ENCODE measurements at regions not wholly inside any gene's neighbourhood (a gene's known extent, or its start where the extent isn't known, plus 50 kb on each side); places are given as distances from the start of the nearest gene placed in this dataset.

GRCh38 chr10:110410329-110411046, 87.2 kb upstream of the DUSP5 start:
- in situ Hi-C loops (cut with HindIII; ENCODE audit: low sequenced_read_pairs), result loop anchor here (5.0 kb wide), 1 partner anchor 137 kb away; no protein-coding TSS in a partner anchor

DNA sequence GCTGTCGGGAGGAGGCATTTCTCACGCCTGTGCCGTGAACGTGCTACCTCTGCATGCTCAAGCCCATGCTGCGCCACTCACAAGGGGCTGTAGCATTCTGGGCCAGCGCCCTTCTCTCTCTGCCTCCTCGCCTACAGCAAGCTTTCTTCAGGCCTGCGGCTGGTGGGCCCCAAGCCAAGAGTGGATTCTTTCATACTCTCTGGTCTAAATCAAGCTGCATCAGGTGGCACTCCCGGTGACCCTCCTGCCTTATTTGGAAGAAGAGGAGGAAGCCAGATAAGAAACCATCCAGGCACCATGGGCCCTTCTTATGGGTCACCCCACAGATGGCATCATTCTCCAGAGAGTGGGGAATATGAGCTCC, 86.7 kb upstream of the DUSP5 start:
- in situ Hi-C loops (cut with HindIII; ENCODE audit: low sequenced_read_pairs), result loop anchor here (5.0 kb wide), 1 partner anchor 136 kb away; no protein-coding TSS in a partner anchor

DNA sequence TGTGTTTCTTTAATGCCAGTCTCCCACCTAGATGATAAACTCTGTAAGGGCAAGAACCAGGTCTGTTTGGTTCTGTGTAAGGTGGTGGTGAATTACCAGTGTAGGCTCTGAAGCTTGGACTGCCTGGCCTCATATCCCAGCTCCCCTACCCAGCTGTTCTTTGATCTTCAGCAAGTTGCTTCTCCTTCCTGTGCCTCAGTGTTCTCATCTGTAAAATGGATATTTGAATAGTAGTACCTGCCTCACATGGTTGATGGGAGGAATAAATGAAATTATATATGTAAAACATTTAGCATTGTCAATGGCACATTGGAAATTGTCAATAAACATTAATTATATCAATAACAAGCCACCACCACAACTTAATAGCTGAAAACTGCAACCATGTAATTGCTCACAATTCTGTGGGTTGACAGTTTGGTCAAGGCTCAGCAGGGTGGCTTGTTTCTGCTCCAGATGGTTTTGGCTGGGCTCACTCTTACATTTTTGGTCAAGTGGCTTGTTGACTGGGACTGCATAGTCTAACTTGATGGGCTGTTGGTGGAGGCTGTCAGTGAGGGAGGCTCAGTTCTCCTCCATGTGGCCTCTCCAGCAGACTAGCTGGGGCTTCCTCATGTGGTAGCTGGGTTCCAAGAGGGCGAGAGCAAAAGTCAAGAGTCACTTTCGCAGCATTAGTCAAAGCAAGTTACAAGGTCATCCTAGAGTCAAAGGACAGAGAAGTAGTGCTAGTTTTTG, 84.5 kb upstream of the DUSP5 start:
- in situ Hi-C loops (cut with HindIII; ENCODE audit: low sequenced_read_pairs), result loop anchor here (5.0 kb wide), 1 partner anchor 134 kb away; no protein-coding TSS in a partner anchor

DNA sequence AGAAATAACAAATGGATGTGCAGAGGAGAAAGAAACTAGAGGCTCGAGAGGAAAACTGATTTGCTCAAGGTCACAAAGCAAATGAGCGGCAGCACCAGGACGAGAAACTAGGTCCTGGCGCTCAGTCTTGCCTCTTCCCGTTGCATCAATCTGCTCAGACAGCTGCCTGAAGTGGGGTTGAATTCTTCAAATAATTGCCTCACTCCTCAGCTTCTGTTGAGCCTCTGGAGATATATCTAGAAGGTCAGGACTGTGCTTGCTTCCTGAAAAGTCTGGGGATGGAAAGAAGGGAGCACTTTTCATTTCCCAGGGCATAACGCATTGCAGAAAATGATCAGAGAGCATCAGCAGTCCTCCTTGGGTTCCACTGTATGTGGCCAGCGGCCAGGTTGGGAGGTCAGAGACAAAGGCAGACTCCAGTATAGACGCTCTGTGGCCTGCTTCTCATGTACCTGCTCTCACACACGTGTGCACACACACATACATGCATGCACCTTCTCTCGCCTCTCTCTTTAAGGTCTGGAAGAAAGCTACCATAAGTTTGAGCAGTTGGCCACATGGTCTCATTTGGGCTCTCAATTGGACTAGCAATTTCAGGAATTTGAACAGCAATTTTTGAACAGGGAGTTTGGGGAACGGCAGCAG, 83.7 kb upstream of the DUSP5 start:
- in situ Hi-C loops (cut with HindIII; ENCODE audit: low sequenced_read_pairs), result loop anchor here (5.0 kb wide), 1 partner anchor 133 kb away; no protein-coding TSS in a partner anchor

GRCh38 chr10:110414548-110415309, 83.0 kb upstream of the DUSP5 start:
- in situ Hi-C loops (cut with HindIII; ENCODE audit: low sequenced_read_pairs), result loop anchor here (5.0 kb wide), 1 partner anchor 133 kb away; no protein-coding TSS in a partner anchor

- in situ Hi-C loops (cut with HindIII; ENCODE audit: low sequenced_read_pairs), result no loop called here
Measured at GRCh38 chr10:110415809-110416208, 81.9 kb upstream of the DUSP5 start.

GRCh38 chr10:110416776-110417711, 80.7 kb upstream of the DUSP5 start:
- in situ Hi-C loops (cut with HindIII; ENCODE audit: low sequenced_read_pairs), result no loop called here

DNA sequence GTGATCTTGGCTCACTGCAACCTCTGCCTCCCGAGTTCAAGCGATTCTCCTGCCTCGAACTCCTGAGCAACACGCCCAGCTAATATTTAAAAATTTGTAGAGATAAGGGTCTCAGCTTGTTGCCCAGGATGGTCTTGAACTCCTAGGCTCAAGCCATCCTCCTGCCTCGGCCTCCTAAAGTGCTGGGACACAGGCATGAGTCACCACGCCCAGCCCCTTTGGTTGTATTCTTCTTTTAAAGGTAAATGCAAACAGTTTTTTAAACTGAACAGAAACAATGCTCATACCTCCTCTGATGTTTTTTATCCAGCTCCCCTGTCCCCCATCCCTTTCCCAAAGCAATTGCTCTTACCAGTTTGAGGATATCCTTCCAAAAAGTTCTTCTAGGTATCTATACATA, 79.5 kb upstream of the DUSP5 start:
- in situ Hi-C loops (cut with HindIII; ENCODE audit: low sequenced_read_pairs), result no loop called here

DNA sequence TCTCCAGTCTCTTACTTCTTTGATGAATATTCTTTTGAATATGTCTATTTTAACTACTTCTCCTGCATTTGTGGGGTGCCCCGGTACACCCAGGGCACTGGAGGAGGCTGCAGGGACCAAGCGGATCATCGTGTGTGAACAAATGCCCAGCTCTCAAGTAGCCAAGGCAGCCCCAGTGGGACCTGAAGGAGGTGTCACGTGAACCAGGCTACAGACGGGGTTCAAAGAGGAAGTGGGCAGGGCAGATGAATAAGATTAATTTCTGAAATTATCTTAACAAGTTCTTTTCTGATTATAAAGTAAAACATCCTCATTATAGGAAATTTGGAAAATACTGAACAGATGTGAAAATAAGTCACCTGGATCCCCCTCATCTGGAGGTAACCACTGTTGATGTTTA, 78.4 kb upstream of the DUSP5 start:
- in situ Hi-C loops (cut with HindIII; ENCODE audit: low sequenced_read_pairs), result no loop called here

DNA sequence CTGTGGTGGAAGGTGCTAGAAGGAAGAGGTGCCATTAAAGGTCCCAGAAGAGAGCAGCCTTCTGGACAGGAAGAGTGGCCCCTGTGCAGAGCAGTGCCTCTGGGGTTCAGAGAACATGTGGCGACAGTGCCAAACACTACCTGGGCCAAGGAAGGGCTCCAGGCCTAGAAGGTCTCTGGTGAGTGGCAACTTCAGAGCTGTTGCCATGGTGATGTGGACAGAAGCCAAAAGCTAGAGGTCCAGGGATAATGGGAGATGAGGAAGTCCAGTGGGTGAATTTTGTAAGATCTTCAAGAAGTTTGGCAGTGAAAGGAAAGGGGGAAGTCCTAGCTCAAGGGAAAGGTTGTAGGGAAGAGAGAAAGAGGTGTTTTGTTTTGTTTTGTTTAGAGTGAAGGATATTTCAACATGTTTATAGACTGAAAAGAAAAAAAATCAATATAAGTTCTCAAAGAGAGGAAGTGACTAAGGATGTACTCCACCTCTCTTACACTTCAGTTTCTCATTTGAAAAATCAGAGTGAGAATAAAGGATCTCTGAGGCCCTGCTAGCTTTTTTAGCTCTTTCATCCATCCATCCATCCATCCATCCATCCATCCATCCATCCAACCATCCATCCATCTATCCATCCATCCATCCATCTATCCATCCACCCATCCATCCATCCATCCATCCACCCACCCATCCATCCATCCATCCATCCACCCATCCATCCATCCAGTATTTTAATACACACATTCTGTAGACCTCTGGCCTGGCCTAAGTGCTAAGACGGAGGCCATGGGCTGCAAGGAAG, 77.1 kb upstream of the DUSP5 start:
- in situ Hi-C loops (cut with HindIII; ENCODE audit: low sequenced_read_pairs), result no loop called here

- in situ Hi-C loops (cut with HindIII; ENCODE audit: low sequenced_read_pairs), result no loop called here
Measured at GRCh38 chr10:110421512-110422138, 76.1 kb upstream of the DUSP5 start.

GRCh38 chr10:110422548-110422947, 75.2 kb upstream of the DUSP5 start:
- in situ Hi-C loops (cut with HindIII; ENCODE audit: low sequenced_read_pairs), result no loop called here

DNA sequence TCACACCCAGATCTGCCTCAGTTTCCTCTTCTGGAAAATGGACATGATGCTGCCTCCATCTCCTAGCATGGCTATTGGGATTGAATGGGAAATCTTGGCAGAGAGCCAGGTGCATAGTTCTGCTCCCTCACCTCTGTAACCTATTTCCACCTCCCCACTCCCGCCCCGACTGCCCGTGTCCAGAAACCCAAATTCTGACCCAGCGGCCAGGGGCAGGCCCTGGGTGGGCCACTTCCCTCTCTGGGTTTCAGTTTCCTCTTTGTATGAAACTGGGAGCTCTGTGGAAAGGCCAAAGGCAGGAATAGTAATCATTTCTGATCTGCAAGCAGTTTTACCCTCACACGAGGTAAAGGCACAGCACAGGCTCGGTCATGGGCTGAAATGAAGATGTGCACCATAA, 74.1 kb upstream of the DUSP5 start:
- in situ Hi-C loops (cut with HindIII; ENCODE audit: low sequenced_read_pairs), result no loop called here

DNA sequence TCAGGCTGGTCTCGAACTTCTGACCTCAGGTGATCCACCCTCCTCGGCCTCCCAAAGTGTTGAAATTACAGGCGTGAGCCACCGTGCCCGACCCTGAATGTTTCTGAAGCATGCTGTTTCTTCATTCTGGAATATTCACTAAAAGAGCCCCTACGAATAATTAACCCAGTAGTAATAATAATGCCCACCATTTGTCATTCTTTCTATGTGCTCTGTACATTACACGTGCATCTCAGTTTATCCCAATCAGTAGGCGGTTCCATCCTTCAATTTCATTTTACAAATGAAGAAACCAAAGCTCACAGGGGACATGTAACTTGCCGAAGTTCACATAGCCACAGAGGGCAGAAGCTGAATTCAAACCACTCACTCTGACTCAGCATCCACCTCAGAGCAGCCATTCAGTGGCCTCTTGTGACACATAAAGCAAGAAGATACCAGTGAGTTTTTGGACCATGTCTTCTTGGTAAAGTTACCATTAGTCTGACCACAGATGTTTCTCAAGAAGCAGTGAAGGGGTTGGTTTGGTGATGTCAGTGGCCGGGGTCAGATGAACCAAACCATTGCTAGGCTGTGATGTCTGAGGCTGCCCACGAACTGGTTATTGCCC, 71.9 kb upstream of the DUSP5 start:
- in situ Hi-C loops (cut with HindIII; ENCODE audit: low sequenced_read_pairs), result no loop called here

- in situ Hi-C loops (cut with HindIII; ENCODE audit: low sequenced_read_pairs), result no loop called here
Measured at GRCh38 chr10:110426294-110427181, 71.2 kb upstream of the DUSP5 start.

- in situ Hi-C loops (cut with HindIII; ENCODE audit: low sequenced_read_pairs), result no loop called here
Measured at GRCh38 chr10:110429301-110429700, 68.4 kb upstream of the DUSP5 start.

All from DLD1 (cell line).